LoVo (cell line): ENCODE measurements at regions not wholly inside any gene's neighbourhood (a gene's known extent, or its start where the extent isn't known, plus 50 kb on each side); places are given as distances from the start of the nearest gene placed in this dataset.

Experiments used
- DNase-seq: peaks from one replicate; pipeline ENCODE4 v3.0.0-alpha.2; 2016; ENCODE audit warnings: low spot score

GRCh38 chr1:191984856-191985255, 173.4 kb upstream of the RGS18 start:
- DNase-seq: no peak

DNA sequence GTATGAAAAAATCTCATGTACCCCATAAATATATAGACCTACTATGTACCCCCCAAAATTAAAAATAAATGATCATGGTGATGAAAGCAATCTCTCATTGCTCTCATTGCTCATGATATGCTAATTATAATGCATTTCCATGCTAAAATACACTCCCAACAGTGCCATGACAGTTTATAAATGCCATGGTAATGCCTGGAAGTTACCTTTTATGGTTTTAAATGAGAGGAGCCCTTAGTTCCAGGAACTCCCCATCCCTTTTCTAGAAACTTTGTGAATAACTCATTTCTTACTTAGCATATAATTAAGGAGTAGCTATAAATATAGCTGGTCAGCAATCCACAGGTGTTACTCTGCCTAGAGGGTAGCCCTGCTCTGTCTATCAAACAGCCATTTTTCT, 166.1 kb upstream of the RGS18 start:
- no peak for DNase-seq

DNA sequence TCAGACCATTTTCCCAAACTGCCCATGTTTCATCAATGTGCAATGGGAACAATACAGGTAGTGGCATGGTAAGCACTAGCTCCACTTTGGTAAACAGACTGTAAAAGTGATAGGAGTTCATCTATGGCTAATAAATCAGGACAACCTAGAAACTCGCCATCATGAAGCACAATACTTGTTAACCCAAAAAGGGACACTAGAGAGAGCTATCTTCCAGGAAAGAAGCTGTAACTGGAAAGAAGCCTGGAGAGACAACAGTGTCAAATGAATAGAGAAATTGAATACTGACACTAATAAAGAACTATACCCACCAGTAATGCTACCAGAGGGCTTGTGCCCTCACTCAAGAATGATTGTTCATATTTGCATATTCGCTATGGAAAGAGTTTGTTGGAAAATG, 164.7 kb upstream of the RGS18 start:
- DNase-seq: no peak

GRCh38 chr1:192002063-192002462, 156.2 kb upstream of the RGS18 start:
- DNase-seq: no peak

DNA sequence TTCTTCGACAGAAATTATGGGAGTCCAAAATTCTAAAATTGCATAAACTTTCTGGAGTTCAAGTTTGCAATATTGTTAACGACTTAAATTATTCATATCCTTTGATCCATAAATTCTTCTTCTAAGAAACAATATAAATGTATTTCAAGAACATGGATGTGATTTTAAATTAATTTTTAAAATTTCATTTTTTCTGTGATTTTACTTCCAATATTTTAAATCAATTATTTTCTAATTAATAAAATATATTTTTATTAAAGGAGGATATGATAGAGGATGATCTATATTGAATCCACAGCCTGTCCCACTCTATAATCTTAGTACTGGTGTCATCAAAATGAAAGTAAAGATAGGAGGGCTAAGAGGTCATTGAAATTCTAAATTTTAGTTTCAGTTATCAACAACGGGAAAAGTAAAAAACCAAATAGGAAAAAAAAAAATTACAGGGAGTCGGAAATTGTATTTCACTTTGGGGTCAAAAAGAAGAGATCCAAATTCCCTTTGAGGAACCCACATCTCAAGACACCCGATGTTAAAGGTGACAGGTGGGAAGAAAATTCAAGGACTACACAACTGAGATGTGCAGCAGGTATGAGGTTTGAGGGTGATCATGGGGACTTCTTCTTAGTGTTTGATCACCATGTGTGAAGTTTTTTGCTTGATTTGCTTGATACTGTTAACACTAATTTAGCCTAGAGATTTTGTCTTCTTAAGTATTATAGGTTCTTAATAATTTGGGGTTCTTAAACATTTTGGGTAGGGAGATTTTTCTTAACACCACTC, 154.8 kb upstream of the RGS18 start:
- DNase-seq: no peak

- DNase-seq: no peak
Measured at GRCh38 chr1:192005976-192006375, 152.3 kb upstream of the RGS18 start.

DNA sequence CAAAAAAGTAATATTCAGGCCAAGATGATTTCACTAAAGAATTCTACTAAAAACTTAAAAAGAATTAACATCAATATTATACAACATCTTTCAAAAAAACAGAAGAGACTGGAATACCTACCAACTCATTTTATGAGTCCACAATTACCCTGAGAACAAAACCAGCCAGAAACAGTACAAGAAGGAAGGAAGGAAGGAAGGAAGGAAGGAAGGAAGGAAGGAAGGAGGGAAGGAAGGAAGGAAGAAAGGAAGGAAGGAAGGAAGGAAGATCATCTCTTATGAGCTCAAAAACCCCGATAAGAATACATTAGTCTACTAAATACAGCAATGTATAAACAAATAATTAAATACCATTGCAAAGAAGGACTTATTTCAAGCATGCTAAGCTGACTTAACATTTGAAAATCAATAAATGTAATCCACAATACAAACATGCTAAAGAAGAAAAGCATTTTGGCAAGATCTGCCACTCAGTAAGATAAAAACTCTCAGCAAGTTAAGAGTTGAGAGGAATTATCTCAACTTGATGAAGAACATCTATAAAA, 149.9 kb upstream of the RGS18 start:
- no peak for DNase-seq

DNA sequence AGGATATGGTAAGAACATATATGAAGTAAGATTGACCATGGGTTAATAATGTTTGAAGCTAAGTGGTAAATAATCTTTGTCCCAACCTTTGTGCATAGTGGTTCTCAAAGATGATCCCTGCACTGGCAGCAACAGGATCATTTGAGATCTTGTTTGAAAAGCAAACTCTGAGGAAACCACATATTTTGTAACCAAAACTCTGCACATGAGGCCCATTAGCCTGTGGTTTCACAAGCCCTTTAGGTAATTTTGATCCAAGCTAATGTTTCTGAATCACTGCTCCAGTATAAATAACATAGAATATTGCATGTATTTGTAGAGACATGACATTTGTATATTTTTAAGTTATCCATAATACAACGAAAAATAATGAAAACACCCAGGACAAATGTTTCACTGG, 147.9 kb upstream of the RGS18 start:
- DNase-seq: no peak

GRCh38 chr1:192011525-192011924, 146.7 kb upstream of the RGS18 start:
- DNase-seq: no peak

GRCh38 chr1:192022827-192023226, 135.4 kb upstream of the RGS18 start:
- DNase-seq: no peak

GRCh38 chr1:192024881-192025280, 133.4 kb upstream of the RGS18 start:
- DNase-seq: no peak

GRCh38 chr1:192038567-192038966, 119.7 kb upstream of the RGS18 start:
- no peak for DNase-seq

GRCh38 chr1:192045131-192045530, 113.1 kb upstream of the RGS18 start:
- DNase-seq: no peak

- DNase-seq: no peak
Measured at GRCh38 chr1:192053531-192053971, 104.7 kb upstream of the RGS18 start.

- no peak for DNase-seq
Measured at GRCh38 chr1:192057766-192058165, 100.5 kb upstream of the RGS18 start.

DNA sequence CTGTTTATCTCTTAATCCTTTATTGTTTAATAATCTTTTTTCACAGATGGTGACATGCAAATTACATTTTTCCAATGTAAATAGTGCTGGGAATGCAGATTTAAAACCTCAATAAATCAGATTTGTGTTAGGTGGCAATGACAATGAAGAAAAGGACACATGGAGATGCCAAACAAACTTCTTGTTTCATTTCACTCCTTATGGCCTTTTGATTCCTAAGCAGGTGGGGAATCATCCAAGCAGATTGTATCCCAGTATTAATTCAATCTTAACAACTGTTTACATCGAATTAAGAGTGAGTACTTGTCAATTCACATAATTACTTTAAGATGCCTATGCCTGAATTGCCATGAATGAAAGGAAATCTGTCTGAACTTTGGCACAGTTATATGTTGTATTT, 98.9 kb upstream of the RGS18 start:
- DNase-seq: no peak

GRCh38 chr1:192061556-192061955, 96.7 kb upstream of the RGS18 start:
- no peak for DNase-seq

DNA sequence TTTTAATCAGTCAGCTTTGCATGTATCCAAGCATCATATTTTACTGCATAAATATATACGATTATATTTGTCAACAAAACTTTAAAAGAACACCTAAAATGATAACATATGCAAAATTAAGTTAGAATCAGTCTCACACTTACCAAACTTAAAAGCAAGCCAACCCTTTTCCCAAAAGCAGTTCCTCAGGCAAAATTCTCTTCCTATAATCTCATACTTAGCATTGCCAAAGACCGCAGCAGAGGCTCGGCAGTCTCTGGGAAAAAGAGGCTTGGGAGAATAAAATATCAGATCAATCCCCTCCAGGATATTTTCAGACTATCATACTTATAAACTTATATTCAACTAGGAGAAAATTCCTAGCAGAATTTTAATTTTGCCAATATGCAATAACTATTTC, 93.2 kb upstream of the RGS18 start:
- no peak for DNase-seq

GRCh38 chr1:192066202-192066601, 92.1 kb upstream of the RGS18 start:
- no peak for DNase-seq

DNA sequence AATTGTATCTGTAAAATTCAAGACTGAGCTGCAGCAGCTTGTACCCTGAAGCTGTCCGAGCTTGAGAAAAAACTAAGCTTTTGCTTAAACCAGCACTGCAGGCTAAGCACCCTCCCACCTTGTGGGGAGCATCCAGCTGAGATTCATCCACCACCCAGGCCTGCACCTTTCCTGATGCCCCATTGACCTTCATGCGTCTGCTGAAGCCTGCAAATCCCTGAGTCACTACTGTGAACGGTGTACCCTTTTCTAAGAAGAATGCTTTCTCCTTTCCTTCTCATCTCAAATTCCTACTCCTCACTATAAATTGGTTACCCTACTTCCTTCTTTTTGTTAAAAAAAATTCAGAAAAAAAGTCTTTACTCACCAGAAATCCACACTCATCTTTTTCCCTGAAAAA, 90.9 kb upstream of the RGS18 start:
- DNase-seq: no peak

DNA sequence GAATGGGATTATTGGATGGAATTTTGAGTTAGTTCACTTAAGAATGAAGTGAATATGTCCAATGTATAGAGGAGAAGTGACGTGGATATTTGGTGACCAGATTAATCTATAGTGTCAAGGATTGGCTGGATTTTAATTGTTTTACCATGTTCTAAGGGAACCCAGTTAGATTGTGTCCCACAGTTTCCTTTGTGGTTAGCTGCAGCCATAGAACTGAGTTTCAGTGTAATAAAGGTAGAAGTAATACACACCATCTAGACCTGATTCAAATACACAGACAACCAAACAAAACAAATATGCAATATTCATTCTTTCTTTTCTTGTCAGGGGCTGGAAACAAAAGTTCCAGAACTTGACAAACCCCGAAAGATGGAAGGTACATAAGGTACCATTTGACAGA, 88.0 kb upstream of the RGS18 start:
- DNase-seq: no peak

DNA sequence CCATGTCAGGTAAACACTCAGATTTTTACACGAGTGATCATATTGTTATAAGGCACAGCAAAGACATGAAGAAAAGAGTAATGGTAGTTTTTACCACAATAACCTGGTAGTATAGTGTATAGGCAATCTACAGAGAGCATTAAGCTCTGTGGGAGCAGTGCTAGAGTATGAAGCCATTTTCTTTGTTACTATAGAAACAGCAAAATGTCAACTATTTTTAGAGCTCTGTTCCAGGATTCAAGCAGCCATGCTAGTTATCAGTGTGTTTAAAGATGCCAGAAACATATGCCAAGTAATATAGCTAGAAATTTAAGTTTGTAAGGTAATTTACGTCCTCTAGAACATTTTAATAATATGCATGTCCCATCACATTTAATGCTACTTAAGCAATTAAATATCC, 77.6 kb upstream of the RGS18 start:
- no peak for DNase-seq

DNA sequence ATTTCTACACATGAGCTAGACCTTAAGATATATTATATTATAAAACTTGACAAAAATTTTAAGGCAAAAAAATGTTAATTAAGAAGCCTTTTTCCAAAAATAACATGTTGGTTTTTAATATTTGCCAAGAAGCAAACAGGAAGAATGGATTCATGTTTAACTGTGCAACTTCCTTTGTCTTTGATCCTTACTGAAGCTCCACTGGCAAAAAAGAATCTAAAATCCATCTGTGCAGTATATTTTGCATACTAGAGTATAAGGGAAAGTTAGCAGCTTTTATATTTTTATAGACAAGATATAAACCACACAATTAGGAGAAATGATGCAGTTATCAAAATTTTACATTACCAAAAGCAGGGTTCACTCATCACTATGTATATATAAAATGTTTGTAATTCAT, 76.9 kb upstream of the RGS18 start:
- DNase-seq: no peak

DNA sequence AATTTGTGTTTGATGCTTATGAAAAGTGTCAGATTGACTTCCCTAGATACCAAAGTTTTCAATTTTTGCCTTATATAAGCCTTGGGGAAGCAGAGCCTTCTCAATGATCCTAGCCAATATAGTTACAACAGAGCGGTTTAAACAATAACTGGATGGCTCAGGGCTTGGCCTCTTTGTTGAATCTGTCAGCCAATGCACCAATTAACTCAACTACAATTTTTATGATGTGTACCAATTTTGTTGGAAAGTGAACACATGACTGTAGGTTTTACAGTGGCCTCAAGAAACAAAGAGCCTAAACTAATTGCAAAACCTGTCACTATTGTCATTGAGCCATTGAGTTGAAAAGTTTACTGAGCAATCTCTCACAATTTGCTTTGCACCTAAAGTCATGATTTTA, 71.6 kb upstream of the RGS18 start:
- no peak for DNase-seq
